ENCODE measurements at regions not wholly inside any gene's neighbourhood (a gene's known extent, or its start where the extent isn't known, plus 50 kb on each side); places are given as distances from the start of the nearest gene placed in this dataset.

GRCh38 chr12:46073321-46073720, 82.9 kb upstream of the SCAF11 start:
- TF ChIP-seq CTCF (IDR thresholded peaks at IDR 0.05) (no peak), POLR2A (IDR thresholded peaks at IDR 0.05) (no peak), EP300 (IDR thresholded peaks at IDR 0.05; ENCODE audit: low read depth) (no peak)

Data from transverse colon (tissue), 3 donors.